Panc1 (cell line): ENCODE measurements at regions not wholly inside any gene's neighbourhood (a gene's known extent, or its start where the extent isn't known, plus 50 kb on each side); places are given as distances from the start of the nearest gene placed in this dataset.

Experiments
- ATAC-seq: fragments of 200-7000 bp; cut with Tn5 transposase; 2 replicates; pipeline ENCODE4 v1.9.1; 2020; ENCODE audit warnings: mild to moderate bottlenecking, moderate library complexity
- BruUV-seq: library from RNA; stranded (reverse); fragments of 400-500 nt; replicated peaks from 2 replicates; lab custom pipeline; 2021; lab: Mats Ljungman, UMichigan
- CTCF ChIA-PET: fragments of 300-600 bp; sonication (Branson Sonifier 250); formaldehyde crosslinking; loops from one replicate; lab custom pipeline; 2022; ENCODE audit warnings: antibody characterized with exemption; lab: Charles Lee
- POLR2A ChIA-PET: fragments of 300-600 bp; sonication (Branson Sonifier 250); formaldehyde crosslinking; loops from one replicate; lab custom pipeline; 2022; ENCODE audit warnings: antibody characterized with exemption; lab: Charles Lee
- DNase-seq: peaks from one replicate; pipeline ENCODE4 v3.0.0-alpha.2; 2010; ENCODE audit warnings: low read depth, low spot score
- H3K27ac ChIP-seq: 2 replicates; pipeline ENCODE4 v1.5.1; 2011; ENCODE audit warnings: mild to moderate bottlenecking, low read length, inconsistent platforms
- H3K27me3 ChIP-seq: fragments of 200-500 bp; sonication (Bioruptor generic); 2 replicates; pipeline ENCODE4 v1.6.0; 2014; ENCODE audit warnings: low read length, inconsistent platforms; ENCODE audit not compliant: control insufficient read depth, insufficient read depth
- H3K36me3 ChIP-seq: fragments of 200-500 bp; sonication (Bioruptor generic); 2 replicates; pipeline ENCODE4 v1.5.1; 2014; ENCODE audit warnings: inconsistent platforms, mild to moderate bottlenecking, low read length, moderate library complexity; ENCODE audit not compliant: control insufficient read depth, insufficient read depth
- H3K4me1 ChIP-seq: 2 replicates; pipeline ENCODE4 v1.5.1; 2011; ENCODE audit warnings: inconsistent platforms, mild to moderate bottlenecking, low read length, moderate library complexity; ENCODE audit not compliant: control insufficient read depth, insufficient read depth
- H3K4me3 ChIP-seq, 2 experiments: 2 replicates each; pipeline ENCODE4 v1.5.1; 2011 to 2012; ENCODE audit warnings: low read depth in 2 of 2, low read length in 2 of 2, mild to moderate bottlenecking in 2 of 2, inconsistent platforms in 1 of 2, moderate library complexity in 1 of 2
- H3K9me3 ChIP-seq: fragments of 200-500 bp; sonication (Bioruptor generic); 2 replicates; pipeline ENCODE4 v1.5.1; 2014; ENCODE audit warnings: low read depth, mild to moderate bottlenecking, inconsistent platforms, low read length, moderate library complexity; ENCODE audit not compliant: control insufficient read depth, insufficient read depth
- CTCF ChIP-seq: fragments of 450-650 bp; IDR thresholded peaks from 2 replicates; pipeline ENCODE4 v1.5.1; 2017; ENCODE audit warnings: mild to moderate bottlenecking
- POLR2AphosphoS5 ChIP-seq: IDR thresholded peaks from 2 replicates; pipeline ENCODE4 v1.6.1; 2012; ENCODE audit warnings: mild to moderate bottlenecking, low read depth, low read length, moderate library complexity
- SIN3A ChIP-seq: IDR thresholded peaks from 2 replicates; pipeline ENCODE4 v1.6.1; 2012; ENCODE audit warnings: low read depth, mild to moderate bottlenecking, low read length, moderate library complexity, borderline replicate concordance; ENCODE audit not compliant: insufficient read depth
- TCF7L2 ChIP-seq: IDR thresholded peaks from 2 replicates; pipeline ENCODE4 v1.6.1; 2011; ENCODE audit warnings: mild to moderate bottlenecking, low read depth, low read length, inconsistent platforms
- in situ Hi-C: cut with HindIII; loops from 2 replicates; pipeline ENCODE4 v1.10.0; 2016; ENCODE audit warnings: low sequenced_read_pairs, low pct_unique_long_range_greater_than_20kb
- intact Hi-C: fragments of 100-400 bp; cut with micrococcal nuclease; formaldehyde crosslinking; loops from one replicate; pipeline ENCODE4 v1.10.0; 2022; ENCODE audit not compliant: unreplicated experiment
- TF ChIP-seq, protein P1 (sequence below), 2 experiments: IDR thresholded peaks; 2 replicates each; pipeline ENCODE4 v1.6.1; 2011 to 2012; ENCODE audit warnings: low read depth in 2 of 2, control low read depth in 1 of 2, low read length in 1 of 2, mild to moderate bottlenecking in 1 of 2, moderate library complexity in 1 of 2; ENCODE audit not compliant: insufficient read depth in 1 of 2

GRCh38 chr4:14339715-14340114 is 662.6 kb upstream of the CPEB2 start:
- ATAC-seq = no peak
- Histone ChIP-seq H3K4me3 (no peak overlapping the region), H3K36me3 (no peaks in the 10 kb centered on the region), H3K27me3 (no peaks in the 10 kb centered on the region), H3K27ac (no peak overlapping the region), H3K9me3 (no peaks in the 10 kb centered on the region), H3K4me1 (no peaks in the 10 kb centered on the region)
- DNase-seq = no peak
- CTCF ChIA-PET = no interaction called here
- in situ Hi-C loops = no loop called here
- intact Hi-C loops = no loop called here
- BruUV-seq = no TSS peak
- POLR2A ChIA-PET = no interaction called here
- TF ChIP-seq, protein P1, sequence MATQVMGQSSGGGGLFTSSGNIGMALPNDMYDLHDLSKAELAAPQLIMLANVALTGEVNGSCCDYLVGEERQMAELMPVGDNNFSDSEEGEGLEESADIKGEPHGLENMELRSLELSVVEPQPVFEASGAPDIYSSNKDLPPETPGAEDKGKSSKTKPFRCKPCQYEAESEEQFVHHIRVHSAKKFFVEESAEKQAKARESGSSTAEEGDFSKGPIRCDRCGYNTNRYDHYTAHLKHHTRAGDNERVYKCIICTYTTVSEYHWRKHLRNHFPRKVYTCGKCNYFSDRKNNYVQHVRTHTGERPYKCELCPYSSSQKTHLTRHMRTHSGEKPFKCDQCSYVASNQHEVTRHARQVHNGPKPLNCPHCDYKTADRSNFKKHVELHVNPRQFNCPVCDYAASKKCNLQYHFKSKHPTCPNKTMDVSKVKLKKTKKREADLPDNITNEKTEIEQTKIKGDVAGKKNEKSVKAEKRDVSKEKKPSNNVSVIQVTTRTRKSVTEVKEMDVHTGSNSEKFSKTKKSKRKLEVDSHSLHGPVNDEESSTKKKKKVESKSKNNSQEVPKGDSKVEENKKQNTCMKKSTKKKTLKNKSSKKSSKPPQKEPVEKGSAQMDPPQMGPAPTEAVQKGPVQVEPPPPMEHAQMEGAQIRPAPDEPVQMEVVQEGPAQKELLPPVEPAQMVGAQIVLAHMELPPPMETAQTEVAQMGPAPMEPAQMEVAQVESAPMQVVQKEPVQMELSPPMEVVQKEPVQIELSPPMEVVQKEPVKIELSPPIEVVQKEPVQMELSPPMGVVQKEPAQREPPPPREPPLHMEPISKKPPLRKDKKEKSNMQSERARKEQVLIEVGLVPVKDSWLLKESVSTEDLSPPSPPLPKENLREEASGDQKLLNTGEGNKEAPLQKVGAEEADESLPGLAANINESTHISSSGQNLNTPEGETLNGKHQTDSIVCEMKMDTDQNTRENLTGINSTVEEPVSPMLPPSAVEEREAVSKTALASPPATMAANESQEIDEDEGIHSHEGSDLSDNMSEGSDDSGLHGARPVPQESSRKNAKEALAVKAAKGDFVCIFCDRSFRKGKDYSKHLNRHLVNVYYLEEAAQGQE (IDR thresholded peaks at IDR 0.05; ENCODE audit: insufficient read depth in 1 of 2, low read depth in 2 of 2, low read length in 1 of 2) = no peak
- TF ChIP-seq TCF7L2 (no peak), CTCF (no peak), SIN3A (no peak), POLR2AphosphoS5 (no peak)

- Histone ChIP-seq H3K27ac (no peak overlapping the region), H3K4me3 (no peak overlapping the region), H3K4me1 (no peaks in the 10 kb centered on the region), H3K9me3 (no peaks in the 10 kb centered on the region), H3K27me3 (no peaks in the 10 kb centered on the region), H3K36me3 (no peaks in the 10 kb centered on the region)
- ChIA-PET CTCF (no interaction called here), POLR2A (no interaction called here)
- DNase-seq (no peak), ATAC-seq (no peak)
- in situ Hi-C loops (no loop called here), intact Hi-C loops (no loop called here)
- no TSS peak for BruUV-seq
- TF ChIP-seq, protein P1 (IDR thresholded peaks at IDR 0.05; ENCODE audit: insufficient read depth in 1 of 2, low read depth in 2 of 2, low read length in 1 of 2) = no peak
- TF ChIP-seq TCF7L2 (no peak), POLR2AphosphoS5 (no peak), CTCF (no peak), SIN3A (no peak)
Observed at GRCh38 chr4:14340321-14340720, 662.0 kb upstream of the CPEB2 start.
